ENCODE measurements at regions not wholly inside any gene's neighbourhood (a gene's known extent, or its start where the extent isn't known, plus 50 kb on each side); places are given as distances from the start of the nearest gene placed in this dataset.
A peak's percentile ranks its signal among the peaks of the same experiment; 100 is the strongest.

DNA sequence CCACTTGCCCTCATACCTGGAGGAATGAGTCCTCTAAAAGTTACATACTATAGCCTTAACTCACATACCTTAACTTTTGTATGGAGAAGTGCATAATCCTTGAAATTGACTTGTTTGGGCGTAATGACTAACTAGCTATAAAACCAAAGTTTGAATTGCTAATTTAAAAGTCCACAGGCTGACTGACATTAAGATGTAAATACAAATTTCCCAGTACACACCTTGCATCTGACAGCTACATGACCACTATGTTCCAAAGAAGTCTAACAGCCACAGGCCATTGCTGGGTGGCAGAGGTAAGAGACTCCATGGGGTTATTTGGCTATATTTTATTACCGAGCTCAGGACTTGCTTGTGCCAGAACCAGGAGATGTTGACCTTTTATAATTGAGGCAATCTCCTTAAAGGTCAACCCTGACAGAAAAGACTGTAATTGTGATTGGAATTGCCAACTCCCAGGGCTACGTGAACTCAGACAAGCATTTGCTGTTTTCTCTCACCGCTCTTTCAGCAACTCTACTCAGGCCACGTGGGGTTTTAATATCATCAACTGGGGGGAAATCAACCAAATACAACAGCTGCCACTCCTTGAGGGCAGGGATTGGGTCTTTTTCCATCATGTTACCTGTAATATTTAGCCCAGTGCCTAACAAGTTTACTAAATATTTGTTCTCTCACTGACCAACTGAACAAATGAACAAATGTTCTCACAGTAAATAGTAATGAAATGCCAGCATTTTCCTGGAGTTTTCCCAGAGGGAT lies 139.9 kb downstream of the SEMA6D start:
- Histone ChIP-seq H3K36me3 (replicated peaks; ENCODE audit: insufficient read depth, low read length) (no peaks in the 10 kb centered on the region), H3K27ac (ENCODE audit: low read length) (no peak overlapping the region), H3K9me2 (replicated peaks; ENCODE audit: insufficient read depth, low read length) (no peaks in the 10 kb centered on the region), H3K4me1 (ENCODE audit: low read length) (peaks cover 14% of the 10 kb centered on the region), H4K20me1 (ENCODE audit: insufficient read depth, low read length) (no peaks in the 10 kb centered on the region), H3K9ac (ENCODE audit: low read length) (no peak overlapping the region), H3F3A (ENCODE audit: insufficient read depth, low read length) (no peaks in the 10 kb centered on the region), H3K27me3 (replicated peaks; ENCODE audit: insufficient read depth, low read length) (no peaks in the 10 kb centered on the region), H3K9me3 (replicated peaks; ENCODE audit: insufficient read depth, low read length) (no peaks in the 10 kb centered on the region), H2AFZ (ENCODE audit: low read length) (no peak overlapping the region), H3K4me3 (ENCODE audit: low read length) (no peak overlapping the region), H3K4me2 (ENCODE audit: low read depth, low read length) (peak overlapping the region; percentile 24; the same call in 1 of the 2 replicates), H3K79me2 (ENCODE audit: low read length) (no peaks in the 10 kb centered on the region)
- TF ChIP-seq, protein P1, sequence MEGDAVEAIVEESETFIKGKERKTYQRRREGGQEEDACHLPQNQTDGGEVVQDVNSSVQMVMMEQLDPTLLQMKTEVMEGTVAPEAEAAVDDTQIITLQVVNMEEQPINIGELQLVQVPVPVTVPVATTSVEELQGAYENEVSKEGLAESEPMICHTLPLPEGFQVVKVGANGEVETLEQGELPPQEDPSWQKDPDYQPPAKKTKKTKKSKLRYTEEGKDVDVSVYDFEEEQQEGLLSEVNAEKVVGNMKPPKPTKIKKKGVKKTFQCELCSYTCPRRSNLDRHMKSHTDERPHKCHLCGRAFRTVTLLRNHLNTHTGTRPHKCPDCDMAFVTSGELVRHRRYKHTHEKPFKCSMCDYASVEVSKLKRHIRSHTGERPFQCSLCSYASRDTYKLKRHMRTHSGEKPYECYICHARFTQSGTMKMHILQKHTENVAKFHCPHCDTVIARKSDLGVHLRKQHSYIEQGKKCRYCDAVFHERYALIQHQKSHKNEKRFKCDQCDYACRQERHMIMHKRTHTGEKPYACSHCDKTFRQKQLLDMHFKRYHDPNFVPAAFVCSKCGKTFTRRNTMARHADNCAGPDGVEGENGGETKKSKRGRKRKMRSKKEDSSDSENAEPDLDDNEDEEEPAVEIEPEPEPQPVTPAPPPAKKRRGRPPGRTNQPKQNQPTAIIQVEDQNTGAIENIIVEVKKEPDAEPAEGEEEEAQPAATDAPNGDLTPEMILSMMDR (IDR thresholded peaks at IDR 0.05; ENCODE audit: low read length): no peak
- TF ChIP-seq EZH2phosphoT487 (IDR thresholded peaks at IDR 0.05; ENCODE audit: low read length) (no peak), EZH2 (optimal IDR thresholded peaks at IDR 0.05; ENCODE audit: low read depth, low read length) (no peak)
- no peak for DNase-seq

DNA sequence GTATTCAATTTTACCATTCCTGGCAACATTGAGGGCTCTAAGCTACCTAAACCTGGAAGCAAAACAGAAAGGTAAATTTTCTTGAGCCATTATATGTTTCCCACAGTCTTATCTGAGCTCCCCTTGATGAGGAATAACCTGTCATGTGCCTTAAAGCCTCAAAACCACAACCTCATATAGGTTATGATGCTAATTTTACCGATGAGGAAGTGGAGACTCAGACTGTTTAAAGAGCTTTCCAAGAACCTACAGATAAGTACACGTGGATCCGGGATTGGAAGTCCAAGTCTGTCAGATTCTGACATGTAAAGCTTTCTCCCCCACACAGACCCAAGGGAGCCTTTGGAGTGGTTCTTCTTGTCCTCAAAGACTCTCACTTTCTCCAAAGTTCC lies 140.5 kb downstream of the SEMA6D start:
- Histone ChIP-seq H3K27ac (ENCODE audit: low read length) (no peak overlapping the region), H3K4me2 (ENCODE audit: low read depth, low read length) (peak overlapping the region; percentile 24; the same call in 1 of the 2 replicates), H2AFZ (ENCODE audit: low read length) (peak overlapping the region; percentile 24; the same call in 1 of the 2 replicates), H3K27me3 (replicated peaks; ENCODE audit: insufficient read depth, low read length) (no peaks in the 10 kb centered on the region), H3K9me3 (replicated peaks; ENCODE audit: insufficient read depth, low read length) (no peaks in the 10 kb centered on the region), H4K20me1 (ENCODE audit: insufficient read depth, low read length) (no peaks in the 10 kb centered on the region), H3F3A (ENCODE audit: insufficient read depth, low read length) (no peaks in the 10 kb centered on the region), H3K36me3 (replicated peaks; ENCODE audit: insufficient read depth, low read length) (no peaks in the 10 kb centered on the region), H3K79me2 (ENCODE audit: low read length) (no peaks in the 10 kb centered on the region), H3K4me3 (ENCODE audit: low read length) (no peak overlapping the region), H3K4me1 (ENCODE audit: low read length) (peaks cover 14% of the 10 kb centered on the region), H3K9me2 (replicated peaks; ENCODE audit: insufficient read depth, low read length) (no peaks in the 10 kb centered on the region), H3K9ac (ENCODE audit: low read length) (no peak overlapping the region)
- TF ChIP-seq EZH2phosphoT487 (IDR thresholded peaks at IDR 0.05; ENCODE audit: low read length): no peak
- TF ChIP-seq, protein P1 (IDR thresholded peaks at IDR 0.05; ENCODE audit: low read length): no peak
- TF ChIP-seq EZH2 (optimal IDR thresholded peaks at IDR 0.05; ENCODE audit: low read depth, low read length): no peak
- peak; percentile 39 for DNase-seq

DNA sequence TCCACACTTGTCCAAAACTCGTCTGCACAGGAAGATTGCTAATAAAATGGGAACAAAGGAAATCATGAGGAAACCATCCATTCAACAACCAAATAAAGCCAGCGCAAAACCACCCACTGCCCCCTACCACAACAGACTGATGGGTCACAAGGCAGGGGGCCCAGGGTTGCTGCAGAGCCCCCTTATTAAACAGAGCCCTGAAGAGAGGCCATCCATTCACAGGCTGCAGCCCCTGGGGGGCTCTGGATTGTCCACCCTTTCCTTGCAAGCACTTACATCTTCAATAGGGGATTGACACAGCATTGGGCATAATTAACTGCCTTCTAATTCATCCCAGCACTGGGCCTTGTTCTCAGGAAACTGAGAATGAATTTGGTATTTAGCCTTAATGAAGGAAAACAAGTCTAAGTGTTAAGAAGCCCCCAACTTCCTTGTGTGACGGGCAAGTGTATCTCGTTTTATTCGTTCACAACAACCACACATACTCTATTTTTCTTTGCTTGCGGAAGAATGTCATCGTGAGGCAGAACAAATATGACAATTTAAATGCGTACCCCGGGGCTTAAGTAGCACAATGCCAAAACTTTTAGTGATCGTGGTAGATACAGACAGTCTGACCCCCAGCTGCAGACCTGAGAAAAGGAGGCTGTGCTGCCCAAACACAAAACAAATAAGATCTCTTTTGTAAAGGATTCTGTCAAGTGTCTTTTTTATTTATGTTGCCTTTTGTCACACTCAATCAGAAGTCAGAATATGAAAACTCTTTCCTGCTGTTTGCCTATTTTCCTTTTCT lies 144.0 kb downstream of the SEMA6D start:
- Histone ChIP-seq H3F3A (ENCODE audit: insufficient read depth, low read length) (no peaks in the 10 kb centered on the region), H3K79me2 (ENCODE audit: low read length) (no peaks in the 10 kb centered on the region), H3K9me2 (replicated peaks; ENCODE audit: insufficient read depth, low read length) (no peaks in the 10 kb centered on the region), H3K4me1 (ENCODE audit: low read length) (peaks cover 14% of the 10 kb centered on the region), H4K20me1 (ENCODE audit: insufficient read depth, low read length) (no peaks in the 10 kb centered on the region), H2AFZ (ENCODE audit: low read length) (no peak overlapping the region), H3K4me2 (ENCODE audit: low read depth, low read length) (no peak overlapping the region), H3K27ac (ENCODE audit: low read length) (no peak overlapping the region), H3K36me3 (replicated peaks; ENCODE audit: insufficient read depth, low read length) (no peaks in the 10 kb centered on the region), H3K9me3 (replicated peaks; ENCODE audit: insufficient read depth, low read length) (no peaks in the 10 kb centered on the region), H3K4me3 (ENCODE audit: low read length) (no peak overlapping the region), H3K27me3 (replicated peaks; ENCODE audit: insufficient read depth, low read length) (no peaks in the 10 kb centered on the region), H3K9ac (ENCODE audit: low read length) (no peak overlapping the region)
- no peak for TF ChIP-seq EZH2 (optimal IDR thresholded peaks at IDR 0.05; ENCODE audit: low read depth, low read length)
- TF ChIP-seq, protein P1 (IDR thresholded peaks at IDR 0.05; ENCODE audit: low read length): no peak
- no peak for TF ChIP-seq EZH2phosphoT487 (IDR thresholded peaks at IDR 0.05; ENCODE audit: low read length)
- DNase-seq: no peak
